Karpas-422 (cell line): ENCODE measurements at regions not wholly inside any gene's neighbourhood (a gene's known extent, or its start where the extent isn't known, plus 50 kb on each side); places are given as distances from the start of the nearest gene placed in this dataset.

Source experiments
- DNase-seq: peaks from one replicate; pipeline ENCODE4 v3.0.0-alpha.2; 2015
- H2AFZ ChIP-seq: fragments of 200-600 bp; sonication (generic); 2 replicates; pipeline ENCODE4 v1.6.1; 2014; ENCODE audit warnings: antibody characterized with exemption, low read length, mixed read lengths
- H3K27ac ChIP-seq: fragments of 200-600 bp; sonication (generic); 2 replicates; pipeline ENCODE4 v1.5.1; 2014; ENCODE audit warnings: mild to moderate bottlenecking, low read length, moderate library complexity
- H3K27me3 ChIP-seq: fragments of 200-600 bp; sonication (generic); 2 replicates; pipeline ENCODE4 v1.6.1; 2014; ENCODE audit warnings: low read length, mixed read lengths
- H3K36me3 ChIP-seq: fragments of 200-600 bp; sonication (generic); 2 replicates; pipeline ENCODE4 v1.6.1; 2014; ENCODE audit warnings: low read length, mixed read lengths; ENCODE audit not compliant: insufficient read depth
- H3K4me1 ChIP-seq: fragments of 200-600 bp; sonication (generic); 2 replicates; pipeline ENCODE4 v1.6.1; 2014; ENCODE audit warnings: mild to moderate bottlenecking, low read length, mixed read lengths
- H3K4me2 ChIP-seq: fragments of 200-600 bp; sonication (generic); 2 replicates; pipeline ENCODE4 v1.6.1; 2014; ENCODE audit warnings: low read length, low read depth, mild to moderate bottlenecking; ENCODE audit not compliant: poor library complexity, severe bottlenecking
- H3K4me3 ChIP-seq: fragments of 200-600 bp; sonication (generic); 2 replicates; pipeline ENCODE4 v1.5.1; 2014; ENCODE audit warnings: mild to moderate bottlenecking, antibody characterized with exemption, low read length, mixed read lengths
- H3K79me2 ChIP-seq: fragments of 200-600 bp; sonication (generic); 2 replicates; pipeline ENCODE4 v1.6.1; 2014; ENCODE audit warnings: mild to moderate bottlenecking, low read length, mixed read lengths
- H3K9ac ChIP-seq: fragments of 200-600 bp; sonication (generic); 2 replicates; pipeline ENCODE4 v1.6.0; 2014; ENCODE audit warnings: low read length
- H3K9me2 ChIP-seq: fragments of 200-600 bp; sonication (generic), shearing (Covaris generic); replicated peaks from 2 replicates; pipeline ENCODE4 v1.6.0; 2014; ENCODE audit warnings: mild to moderate bottlenecking, low read length, moderate library complexity; ENCODE audit not compliant: insufficient read depth
- H3K9me3 ChIP-seq: fragments of 300-700, 200-600 bp; sonication (generic); 2 replicates; pipeline ENCODE4 v1.6.1; 2014; ENCODE audit warnings: low read length, mixed read lengths
- H4K20me1 ChIP-seq: fragments of 200-600 bp; sonication (generic); 2 replicates; pipeline ENCODE4 v1.6.1; 2014; ENCODE audit warnings: mild to moderate bottlenecking, antibody characterized with exemption, low read length, low read depth; ENCODE audit not compliant: insufficient read depth

DNA sequence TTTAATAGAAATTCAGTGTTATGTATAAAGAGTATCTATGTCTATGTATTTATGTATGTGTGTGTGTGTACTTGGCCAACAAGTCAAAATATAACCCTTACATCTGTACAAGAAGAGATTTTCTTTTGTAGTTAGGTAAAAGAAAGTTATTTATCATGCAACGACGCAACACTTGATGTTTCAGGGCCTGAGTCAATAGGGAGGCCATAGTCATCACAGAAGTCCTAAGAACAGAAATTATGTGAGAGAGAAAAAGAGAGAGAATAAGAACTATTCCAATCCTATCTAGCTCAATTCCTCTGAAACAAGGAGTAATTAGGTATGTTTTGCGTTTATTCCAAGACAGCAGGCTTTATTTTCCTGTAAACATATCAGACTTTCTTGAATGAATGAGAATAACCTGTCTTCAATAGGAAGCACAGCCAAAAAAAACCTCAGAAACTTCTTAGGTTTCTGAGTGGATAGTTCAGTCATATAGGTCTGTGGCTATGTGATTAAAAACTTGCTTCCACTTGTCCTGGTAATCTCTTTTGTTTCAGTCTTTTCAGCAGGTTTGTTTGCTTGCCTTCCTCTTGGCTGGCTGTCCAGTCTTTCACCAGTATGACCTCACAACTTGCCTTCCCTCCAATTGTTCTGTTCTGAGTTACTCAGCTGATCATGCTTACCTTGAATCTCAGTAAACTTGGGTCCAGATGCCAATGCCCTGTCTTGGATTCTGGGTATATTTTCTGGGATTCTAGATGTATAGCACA, 382.4 kb upstream of the GBE1 start:
- H2AFZ ChIP-seq: no peak overlapping the region

DNA sequence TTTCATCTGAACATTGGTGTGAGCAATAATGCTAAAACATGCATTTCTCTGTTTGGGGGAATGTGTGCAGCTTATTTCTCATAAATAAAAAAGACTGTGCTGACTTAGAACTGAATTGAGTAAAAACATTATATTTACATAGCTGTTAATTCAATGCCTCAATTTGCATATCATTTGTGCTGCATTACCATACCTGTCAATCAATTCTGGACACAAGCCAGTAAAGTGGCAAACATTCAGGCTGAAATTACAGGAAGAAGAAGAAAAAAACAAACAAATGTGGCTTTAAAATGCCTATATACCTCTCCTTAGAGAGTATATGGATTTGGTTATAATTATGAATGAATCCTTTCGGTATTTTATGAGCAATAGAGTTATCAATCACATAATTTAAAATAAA, 380.1 kb upstream of the GBE1 start:
- Histone ChIP-seq H4K20me1 (no peaks in the 10 kb centered on the region), H3K9me3 (no peaks in the 10 kb centered on the region), H3K36me3 (no peaks in the 10 kb centered on the region), H3K4me1 (no peaks in the 10 kb centered on the region), H2AFZ (no peak overlapping the region), H3K4me2 (no peak overlapping the region), H3K4me3 (no peak overlapping the region), H3K27ac (no peak overlapping the region), H3K27me3 (no peaks in the 10 kb centered on the region), H3K9ac (no peak overlapping the region), H3K79me2 (no peaks in the 10 kb centered on the region), H3K9me2 (no peaks in the 10 kb centered on the region; the same call in 1 of the 2 replicates)
- no peak for DNase-seq

More for the DNA sequence above, 382.4 kb upstream of the GBE1 start:
- H3K36me3 ChIP-seq: no peaks in the 10 kb centered on the region
- H3K79me2 ChIP-seq: no peaks in the 10 kb centered on the region
- no peak overlapping the region for H3K4me3 ChIP-seq
- H3K9ac ChIP-seq: no peak overlapping the region
- H3K27ac ChIP-seq: no peak overlapping the region
- H4K20me1 ChIP-seq: no peaks in the 10 kb centered on the region
- H3K9me2 ChIP-seq: no peaks in the 10 kb centered on the region; the same call in 1 of the 2 replicates
- no peaks in the 10 kb centered on the region for H3K27me3 ChIP-seq
- DNase-seq: no peak
- H3K9me3 ChIP-seq: no peaks in the 10 kb centered on the region
- no peak overlapping the region for H3K4me2 ChIP-seq
- no peaks in the 10 kb centered on the region for H3K4me1 ChIP-seq

DNA sequence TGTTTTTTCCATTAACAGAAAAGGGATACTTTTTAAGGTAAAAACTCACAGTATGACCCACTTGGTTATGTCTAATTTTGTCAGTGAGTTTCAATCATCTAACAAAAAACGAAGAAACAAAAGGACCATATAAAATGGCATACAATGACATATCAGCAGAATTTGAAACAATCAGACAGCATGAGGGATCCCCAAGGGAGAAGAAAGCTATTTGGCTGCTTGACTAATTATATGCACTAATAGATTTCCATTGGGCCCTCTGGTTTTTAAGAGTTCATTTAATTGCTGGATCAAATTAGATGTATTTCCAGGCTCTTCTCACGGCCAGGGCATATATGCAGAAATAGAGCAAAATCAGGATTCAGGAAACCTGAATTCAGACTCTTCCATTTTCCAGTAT, 376.4 kb upstream of the GBE1 start:
- H3K9me3 ChIP-seq: no peaks in the 10 kb centered on the region
- no peak overlapping the region for H3K4me2 ChIP-seq
- no peak overlapping the region for H3K4me3 ChIP-seq
- no peaks in the 10 kb centered on the region for H3K9me2 ChIP-seq
- no peaks in the 10 kb centered on the region for H3K27me3 ChIP-seq
- no peak overlapping the region for H3K27ac ChIP-seq
- no peaks in the 10 kb centered on the region for H3K79me2 ChIP-seq
- no peak for DNase-seq
- H4K20me1 ChIP-seq: no peaks in the 10 kb centered on the region
- H3K9ac ChIP-seq: no peak overlapping the region
- no peaks in the 10 kb centered on the region for H3K4me1 ChIP-seq
- H3K36me3 ChIP-seq: no peaks in the 10 kb centered on the region
- no peak overlapping the region for H2AFZ ChIP-seq

DNA sequence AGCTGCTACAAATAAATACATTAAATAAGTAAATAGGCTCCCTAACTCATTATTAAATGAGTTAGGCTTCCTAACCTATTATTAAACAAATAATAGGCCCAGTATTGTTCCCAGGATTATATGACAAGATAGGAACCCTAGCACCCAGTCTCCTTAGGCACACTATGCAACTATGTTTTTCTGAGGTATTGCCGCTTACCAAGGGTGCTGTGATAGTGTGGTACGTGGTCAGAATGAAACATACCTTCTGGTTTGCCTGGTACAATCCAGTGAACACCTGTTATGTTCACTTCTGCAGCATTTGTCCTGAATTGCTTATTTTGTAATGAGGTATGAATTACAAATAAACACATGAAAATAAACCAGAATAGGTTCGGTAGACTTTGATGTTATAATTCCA, 375.6 kb upstream of the GBE1 start:
- DNase-seq: no peak
- Histone ChIP-seq H3K79me2 (no peaks in the 10 kb centered on the region), H3K9me2 (no peaks in the 10 kb centered on the region), H4K20me1 (no peaks in the 10 kb centered on the region), H2AFZ (no peak overlapping the region), H3K27me3 (no peaks in the 10 kb centered on the region), H3K27ac (no peak overlapping the region), H3K9me3 (no peaks in the 10 kb centered on the region), H3K4me2 (no peak overlapping the region), H3K4me1 (no peaks in the 10 kb centered on the region), H3K4me3 (no peak overlapping the region), H3K9ac (no peak overlapping the region), H3K36me3 (no peaks in the 10 kb centered on the region)

DNA sequence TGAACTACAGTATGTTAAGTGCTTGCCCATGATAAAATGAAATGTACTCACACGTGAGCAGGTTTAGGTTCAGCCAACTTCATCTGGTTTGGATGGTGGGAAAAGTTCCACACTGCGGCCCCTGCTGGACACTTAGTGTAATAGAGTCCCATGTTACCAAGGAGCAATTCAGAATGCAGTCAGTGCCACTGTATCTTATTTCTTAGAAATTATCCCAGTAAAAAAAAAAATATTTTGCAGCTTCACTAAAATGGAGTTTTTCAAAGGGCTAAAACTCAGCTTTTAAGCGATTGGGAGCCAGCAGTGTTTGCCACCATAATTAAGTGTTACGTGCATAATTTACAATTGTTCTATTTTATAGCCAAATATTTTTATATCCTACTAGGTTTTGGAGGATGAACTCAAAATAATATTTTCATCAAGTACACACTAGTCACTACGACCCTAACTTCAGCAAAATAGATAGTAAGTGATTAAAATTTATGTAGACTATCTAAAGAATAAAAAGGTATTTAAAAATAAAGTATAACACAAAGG, 371.7 kb upstream of the GBE1 start:
- H2AFZ ChIP-seq: no peak overlapping the region
- H3K36me3 ChIP-seq: no peaks in the 10 kb centered on the region
- H3K79me2 ChIP-seq: no peaks in the 10 kb centered on the region
- no peaks in the 10 kb centered on the region for H3K9me2 ChIP-seq
- no peaks in the 10 kb centered on the region for H3K27me3 ChIP-seq
- H3K9me3 ChIP-seq: no peaks in the 10 kb centered on the region
- DNase-seq: peak; percentile 80
- no peaks in the 10 kb centered on the region for H4K20me1 ChIP-seq
- no peak overlapping the region for H3K4me3 ChIP-seq
- H3K9ac ChIP-seq: no peak overlapping the region
- no peak overlapping the region for H3K4me2 ChIP-seq
- H3K4me1 ChIP-seq: no peaks in the 10 kb centered on the region
- no peak overlapping the region for H3K27ac ChIP-seq

DNA sequence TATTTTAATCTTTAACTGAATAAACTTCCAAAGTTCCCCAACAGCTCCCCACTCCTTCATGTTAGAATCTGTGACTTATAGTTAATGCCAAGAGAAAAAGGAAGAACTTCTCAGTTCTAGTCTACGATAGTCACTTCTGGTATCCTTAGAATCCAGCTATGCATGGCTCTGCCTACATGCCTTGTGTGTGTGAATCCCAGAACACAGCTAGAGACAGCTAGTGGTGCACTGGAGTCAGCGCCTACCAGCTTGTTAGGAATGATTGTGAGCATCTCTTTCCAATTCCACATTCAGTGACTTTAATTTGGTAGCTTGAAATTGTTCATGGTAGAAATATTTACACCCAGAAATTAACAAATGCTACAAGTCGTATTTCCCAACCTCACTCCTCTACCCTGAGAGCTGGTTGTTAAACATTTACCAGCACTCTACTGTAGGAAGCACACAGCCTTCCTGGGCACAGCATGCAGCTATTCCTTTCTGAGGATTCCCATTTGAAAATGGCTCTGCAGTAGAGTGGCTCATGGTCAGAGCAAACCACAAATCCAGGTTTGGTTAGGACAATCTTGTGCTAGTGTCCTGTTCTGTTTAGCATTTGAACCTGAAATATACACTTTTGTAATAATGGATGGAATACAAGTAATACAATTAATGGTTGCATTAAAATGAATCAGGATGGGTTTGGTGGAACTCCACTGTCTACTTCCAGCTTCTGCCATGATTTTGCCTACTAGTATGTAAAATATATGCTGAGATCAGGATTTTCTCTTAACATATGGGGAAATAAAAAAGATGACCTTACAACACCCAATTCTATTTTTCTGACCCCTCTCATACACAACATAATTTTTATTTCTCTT, 371.0 kb upstream of the GBE1 start:
- Histone ChIP-seq H3K9me2 (no peaks in the 10 kb centered on the region), H3K4me1 (no peaks in the 10 kb centered on the region), H3K27ac (no peak overlapping the region), H3K4me3 (no peak overlapping the region), H3K9me3 (no peaks in the 10 kb centered on the region), H4K20me1 (no peaks in the 10 kb centered on the region), H3K9ac (no peak overlapping the region), H3K27me3 (no peaks in the 10 kb centered on the region), H3K4me2 (no peak overlapping the region), H3K79me2 (no peaks in the 10 kb centered on the region), H2AFZ (no peak overlapping the region), H3K36me3 (no peaks in the 10 kb centered on the region)
- no peak for DNase-seq

DNA sequence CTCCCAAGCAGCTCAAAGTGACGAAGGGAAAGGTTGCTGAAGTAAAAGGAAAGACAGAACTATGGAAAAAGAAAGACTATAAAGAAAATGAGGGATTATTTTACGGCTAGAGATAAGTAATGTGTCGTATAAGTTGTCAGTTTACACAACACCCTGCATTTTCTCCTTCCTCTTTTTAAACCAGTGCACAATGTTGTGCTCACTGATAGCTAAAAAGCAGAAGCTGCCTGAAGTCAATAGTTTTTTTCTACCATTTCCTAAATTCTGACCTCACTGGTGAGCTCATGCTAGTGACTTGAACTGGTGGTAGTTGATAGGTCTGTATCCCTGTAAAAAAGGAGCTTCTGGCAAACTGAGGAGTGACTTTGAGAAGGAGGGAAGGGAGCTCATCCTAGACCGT, 368.6 kb upstream of the GBE1 start:
- Histone ChIP-seq H2AFZ (no peak overlapping the region), H3K9ac (no peak overlapping the region), H3K79me2 (no peaks in the 10 kb centered on the region), H3K4me1 (no peaks in the 10 kb centered on the region), H3K27me3 (no peaks in the 10 kb centered on the region), H4K20me1 (no peaks in the 10 kb centered on the region), H3K4me3 (no peak overlapping the region), H3K9me2 (no peaks in the 10 kb centered on the region), H3K4me2 (no peak overlapping the region), H3K9me3 (no peaks in the 10 kb centered on the region), H3K36me3 (no peaks in the 10 kb centered on the region), H3K27ac (no peak overlapping the region)
- DNase-seq: peak; percentile 49

DNA sequence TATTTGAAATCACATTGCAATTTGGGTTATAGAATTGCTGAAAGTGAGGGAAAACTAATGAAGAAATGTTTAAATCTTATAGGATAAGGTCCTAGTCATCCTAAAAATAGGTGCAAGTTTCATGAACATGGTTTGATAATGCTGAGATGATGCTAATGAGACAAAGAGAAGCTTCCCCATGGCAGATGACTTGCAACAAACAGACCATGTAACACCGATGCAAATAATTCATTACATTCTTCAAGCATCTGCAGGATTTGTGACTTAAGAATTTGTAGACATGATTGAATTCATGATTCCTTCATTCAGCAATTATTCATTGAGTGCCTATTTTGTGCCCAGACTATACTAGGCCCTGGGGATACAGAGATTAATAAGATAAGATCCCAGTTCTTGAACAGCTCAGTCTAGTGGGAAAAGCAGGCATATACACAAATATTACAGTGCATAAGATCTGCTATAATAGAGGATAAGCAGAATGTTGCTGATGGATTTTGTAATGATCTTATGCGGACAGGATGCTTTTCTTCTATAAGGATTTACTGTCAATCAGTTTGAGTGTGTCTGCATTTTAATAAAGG, 367.9 kb upstream of the GBE1 start:
- H3K9ac ChIP-seq: no peak overlapping the region

More for the DNA sequence above, 367.9 kb upstream of the GBE1 start:
- Histone ChIP-seq H3K27ac (no peak overlapping the region), H3K79me2 (no peaks in the 10 kb centered on the region), H3K36me3 (no peaks in the 10 kb centered on the region), H4K20me1 (no peaks in the 10 kb centered on the region), H3K4me2 (no peak overlapping the region), H2AFZ (no peak overlapping the region), H3K4me1 (no peaks in the 10 kb centered on the region), H3K27me3 (no peaks in the 10 kb centered on the region), H3K9me3 (no peaks in the 10 kb centered on the region), H3K9me2 (no peaks in the 10 kb centered on the region), H3K4me3 (no peak overlapping the region)
- DNase-seq: no peak
